ENCODE measurements at regions not wholly inside any gene's neighbourhood (a gene's known extent, or its start where the extent isn't known, plus 50 kb on each side); places are given as distances from the start of the nearest gene placed in this dataset.

GRCh38 chr7:138295049-138295637, 164.9 kb upstream of the TRIM24 start:
- peaks cover 0 to 13% (median 4%) of the 10 kb centered on the region in 12 donors for H3K4me1 ChIP-seq
- 50 to 93% (median 66%) methylated on average over 3 of the region's 3 CpGs for WGBS, 4 donors
- no peak for TF ChIP-seq POLR2A (IDR thresholded peaks at IDR 0.05)
- TF ChIP-seq CTCF (IDR thresholded peaks at IDR 0.05), result no peak
- peaks cover 0 to 6% (median under 1%) of the 10 kb centered on the region in 12 donors for H3K9me3 ChIP-seq
- ATAC-seq, result no peak
- no peak for DNase-seq
- H3K27ac ChIP-seq, result no peak overlapping the region
- H3K27me3 ChIP-seq, result no peaks in the 10 kb centered on the region
- no peaks in the 10 kb centered on the region for H3K36me3 ChIP-seq
- intact Hi-C loops (cut with DNase I), result no loop called here
- no peak overlapping the region for H3K4me3 ChIP-seq

- TF ChIP-seq POLR2A (IDR thresholded peaks at IDR 0.05), result no peak
- TF ChIP-seq CTCF (IDR thresholded peaks at IDR 0.05), result no peak
- DNase-seq, result no peak
- H3K4me3 ChIP-seq, result no peak overlapping the region
- H3K27me3 ChIP-seq, result no peaks in the 10 kb centered on the region
- H3K4me1 ChIP-seq, result peaks cover 0 to 13% (median 4%) of the 10 kb centered on the region in 12 donors
- no peaks in the 10 kb centered on the region for H3K9me3 ChIP-seq
- no peaks in the 10 kb centered on the region for H3K36me3 ChIP-seq
- H3K27ac ChIP-seq, result no peak overlapping the region
- intact Hi-C loops (cut with DNase I), result no loop called here
- ATAC-seq, result no peak
- 84 to 87% (median 86%) methylated on average over 3 of the region's 3 CpGs for WGBS, 4 donors
These were observed 162.5 kb upstream of the TRIM24 start for GRCh38 chr7:138297526-138297925.

GRCh38 chr7:138299066-138299465, 161.0 kb upstream of the TRIM24 start:
- Histone ChIP-seq H3K27ac (no peak overlapping the region), H3K4me1 (peaks cover 0 to 13% (median 4%) of the 10 kb centered on the region in 12 donors), H3K36me3 (no peaks in the 10 kb centered on the region), H3K4me3 (no peak overlapping the region), H3K9me3 (peaks cover 0 to 8% (median 0%) of the 10 kb centered on the region in 12 donors), H3K27me3 (no peaks in the 10 kb centered on the region)
- TF ChIP-seq POLR2A (IDR thresholded peaks at IDR 0.05), result no peak
- TF ChIP-seq CTCF (IDR thresholded peaks at IDR 0.05), result no peak
- DNase-seq, result no peak
- WGBS, 4 donors, result 78 to 89% (median 86%) methylated on average over 3 of the region's 3 CpGs
- no peak for ATAC-seq
- intact Hi-C loops (cut with DNase I), result no loop called here

GRCh38 chr7:138303230-138304070, 156.6 kb upstream of the TRIM24 start:
- 95 to 97% (median 96%) methylated on average over 6 of the region's 6 CpGs for WGBS, 4 donors
- Histone ChIP-seq H3K36me3 (no peaks in the 10 kb centered on the region), H3K27me3 (no peaks in the 10 kb centered on the region), H3K4me1 (no peaks in the 10 kb centered on the region), H3K4me3 (no peak overlapping the region), H3K27ac (no peak overlapping the region), H3K9me3 (peaks cover 0 to 8% (median 0%) of the 10 kb centered on the region in 12 donors)
- DNase-seq (no peak), ATAC-seq (no peak)
- TF ChIP-seq POLR2A (IDR thresholded peaks at IDR 0.05), result no peak
- TF ChIP-seq CTCF (IDR thresholded peaks at IDR 0.05), result no peak
- intact Hi-C loops (cut with DNase I), result no loop called here
